OCI-LY3 (cell line): ENCODE measurements at regions not wholly inside any gene's neighbourhood (a gene's known extent, or its start where the extent isn't known, plus 50 kb on each side); places are given as distances from the start of the nearest gene placed in this dataset.

ENCODE experiments used
- CTCF ChIP-seq: fragments of 200-600, 300-600 bp; sonication (generic); IDR thresholded peaks from 2 replicates; pipeline ENCODE4 v1.5.1; 2014; ENCODE audit warnings: antibody characterized with exemption, low read length, low read depth
- EZH2phosphoT487 ChIP-seq: fragments of 200-600 bp; shearing (Covaris generic); IDR thresholded peaks from 2 replicates; pipeline ENCODE4 v1.6.1; 2018; ENCODE audit warnings: antibody characterized with exemption, mixed run types, low read depth

DNA sequence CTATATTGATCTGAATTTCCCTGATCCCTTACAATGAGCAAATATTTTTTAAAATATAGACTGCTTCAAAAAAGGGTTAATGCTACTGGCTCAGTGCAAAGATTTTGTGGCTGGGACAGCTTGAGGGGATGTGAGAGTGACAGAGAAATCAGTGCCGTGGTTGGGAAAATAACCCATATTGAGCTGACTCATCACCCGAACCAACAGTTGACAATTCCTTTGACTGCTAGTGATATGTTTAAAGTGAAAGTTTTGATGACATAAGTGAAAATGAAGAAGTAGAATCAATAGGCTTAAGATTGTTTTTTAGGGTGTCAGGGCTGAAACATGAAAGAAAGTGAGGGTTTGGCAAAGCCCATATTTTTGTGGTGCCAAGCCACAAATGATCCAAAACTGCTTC lies 257.1 kb upstream of the TENM4 start:
- TF ChIP-seq CTCF: no peak
- TF ChIP-seq EZH2phosphoT487: no peak
